ENCODE measurements at regions not wholly inside any gene's neighbourhood (a gene's known extent, or its start where the extent isn't known, plus 50 kb on each side); places are given as distances from the start of the nearest gene placed in this dataset.

- Histone ChIP-seq H3K36me3 (replicated peaks; ENCODE audit: insufficient read depth, low read depth) (no peaks in the 10 kb centered on the region), H3K9me3 (ENCODE audit: low read depth) (no peaks in the 10 kb centered on the region), H3K4me1 (ENCODE audit: insufficient read depth) (no peaks in the 10 kb centered on the region), H3K27me3 (no peaks in the 10 kb centered on the region), H3K4me2 (no peak overlapping the region), H3K79me2 (no peaks in the 10 kb centered on the region), H3K4me3 (no peak overlapping the region), H2AFZ (no peak overlapping the region), H3K27ac (no peak overlapping the region), H4K20me1 (ENCODE audit: insufficient read depth, poor library complexity, severe bottlenecking) (no peaks in the 10 kb centered on the region), H3K9me2 (replicated peaks; ENCODE audit: insufficient read depth) (no peaks in the 10 kb centered on the region)
- TF ChIP-seq EZH2 (IDR thresholded peaks at IDR 0.05; ENCODE audit: borderline replicate concordance) (no peak), CTCF (IDR thresholded peaks at IDR 0.05; ENCODE audit: poor library complexity) (no peak), EZH2phosphoT487 (IDR thresholded peaks at IDR 0.05; ENCODE audit: low read depth, severe bottlenecking, unreplicated experiment) (no peak)
- DNase-seq (ENCODE audit: low spot score): no peak
These were observed 1056.5 kb upstream of the CDH8 start for GRCh38 chr16:63092736-63093135.

DNA sequence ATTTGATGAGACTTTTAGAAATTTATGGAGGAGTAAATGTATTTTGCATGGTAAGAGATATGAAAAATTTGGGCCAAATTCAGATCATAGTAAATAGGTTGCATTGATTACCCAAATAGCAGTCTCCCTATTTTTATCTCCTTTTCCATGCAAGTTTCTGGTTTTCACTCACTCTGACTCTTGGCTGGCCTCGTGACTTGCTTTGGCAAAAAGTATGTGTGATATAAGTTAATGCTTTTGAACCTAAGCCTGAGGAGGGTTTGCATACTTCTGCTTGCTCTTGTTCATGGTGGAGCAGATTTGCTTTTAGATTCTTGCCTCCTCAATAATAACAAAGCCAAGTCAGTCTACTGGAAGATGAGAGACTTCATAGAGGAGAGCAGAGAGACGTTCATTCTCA, 1045.9 kb upstream of the CDH8 start:
- Histone ChIP-seq H3K36me3 (replicated peaks; ENCODE audit: insufficient read depth, low read depth) (no peaks in the 10 kb centered on the region), H3K27ac (no peak overlapping the region), H2AFZ (no peak overlapping the region), H3K4me3 (no peak overlapping the region), H3K27me3 (no peaks in the 10 kb centered on the region), H3K4me2 (no peak overlapping the region), H3K9me3 (ENCODE audit: low read depth) (no peaks in the 10 kb centered on the region), H3K9me2 (replicated peaks; ENCODE audit: insufficient read depth) (no peaks in the 10 kb centered on the region), H4K20me1 (ENCODE audit: insufficient read depth, poor library complexity, severe bottlenecking) (no peaks in the 10 kb centered on the region), H3K4me1 (ENCODE audit: insufficient read depth) (no peaks in the 10 kb centered on the region), H3K79me2 (no peaks in the 10 kb centered on the region)
- DNase-seq (ENCODE audit: low spot score): no peak
- no peak for TF ChIP-seq EZH2 (IDR thresholded peaks at IDR 0.05; ENCODE audit: borderline replicate concordance)
- WGBS (ENCODE audit: low lambda C conversion rate, missing lambda C conversion rate): 84% methylated on average over 2 of the region's 2 CpGs

- no peak for DNase-seq (ENCODE audit: low spot score)
These were observed 1044.5 kb upstream of the CDH8 start for GRCh38 chr16:63080746-63081145.

GRCh38 chr16:63069047-63069446, 1032.8 kb upstream of the CDH8 start:
- no peaks in the 10 kb centered on the region for H3K4me1 ChIP-seq (ENCODE audit: insufficient read depth)
- no peaks in the 10 kb centered on the region for H3K9me2 ChIP-seq (replicated peaks; ENCODE audit: insufficient read depth)
- no peaks in the 10 kb centered on the region for H4K20me1 ChIP-seq (ENCODE audit: insufficient read depth, poor library complexity, severe bottlenecking)
- H3K79me2 ChIP-seq: no peaks in the 10 kb centered on the region
- no peak for DNase-seq (ENCODE audit: low spot score)
- H3K27ac ChIP-seq: no peak overlapping the region
- no peaks in the 10 kb centered on the region for H3K27me3 ChIP-seq
- no peak for TF ChIP-seq EZH2phosphoT487 (IDR thresholded peaks at IDR 0.05; ENCODE audit: low read depth, severe bottlenecking, unreplicated experiment)
- TF ChIP-seq EZH2 (IDR thresholded peaks at IDR 0.05; ENCODE audit: borderline replicate concordance): no peak
- TF ChIP-seq CTCF (IDR thresholded peaks at IDR 0.05; ENCODE audit: poor library complexity): no peak
- H3K9me3 ChIP-seq (ENCODE audit: low read depth): no peaks in the 10 kb centered on the region
- no peak overlapping the region for H3K4me3 ChIP-seq
- H3K4me2 ChIP-seq: no peak overlapping the region
- WGBS (ENCODE audit: low lambda C conversion rate, missing lambda C conversion rate): 73% methylated on average over 4 of the region's 4 CpGs
- no peaks in the 10 kb centered on the region for H3K36me3 ChIP-seq (replicated peaks; ENCODE audit: insufficient read depth, low read depth)
- no peak overlapping the region for H2AFZ ChIP-seq

More at GRCh38 chr16:63080746-63081145, 1044.5 kb upstream of the CDH8 start:
- TF ChIP-seq CTCF (IDR thresholded peaks at IDR 0.05; ENCODE audit: poor library complexity): no peak
- no peak for TF ChIP-seq EZH2phosphoT487 (IDR thresholded peaks at IDR 0.05; ENCODE audit: low read depth, severe bottlenecking, unreplicated experiment)
- no peak for TF ChIP-seq EZH2 (IDR thresholded peaks at IDR 0.05; ENCODE audit: borderline replicate concordance)
- Histone ChIP-seq H3K9me2 (replicated peaks; ENCODE audit: insufficient read depth) (no peaks in the 10 kb centered on the region), H3K4me1 (ENCODE audit: insufficient read depth) (no peaks in the 10 kb centered on the region), H3K79me2 (no peaks in the 10 kb centered on the region), H3K27ac (no peak overlapping the region), H3K27me3 (no peaks in the 10 kb centered on the region), H3K4me2 (no peak overlapping the region), H3K36me3 (replicated peaks; ENCODE audit: insufficient read depth, low read depth) (no peaks in the 10 kb centered on the region), H4K20me1 (ENCODE audit: insufficient read depth, poor library complexity, severe bottlenecking) (no peaks in the 10 kb centered on the region), H3K9me3 (ENCODE audit: low read depth) (no peaks in the 10 kb centered on the region), H2AFZ (no peak overlapping the region), H3K4me3 (no peak overlapping the region)
- 4% methylated on average over 1 of the region's 1 CpG for WGBS (ENCODE audit: low lambda C conversion rate, missing lambda C conversion rate)
